Right lobe of liver (tissue), 4 donors: ENCODE measurements at regions not wholly inside any gene's neighbourhood (a gene's known extent, or its start where the extent isn't known, plus 50 kb on each side); places are given as distances from the start of the nearest gene placed in this dataset.

Experiments used
- POLR2A ChIP-seq: fragments of 450-650 bp; IDR thresholded peaks from one replicate; pipeline ENCODE4 v1.6.1; 2017; ENCODE audit warnings: antibody characterized with exemption, mild to moderate bottlenecking
- TF ChIP-seq, protein P1 (sequence below), 4 donors: fragments of 200-600 bp in 3 of 4; fragments of 450-650 bp in 1 of 4; IDR thresholded peaks; one replicate each; pipeline versions ENCODE4 v1.5.1 to v1.8.0; 2016 to 2022; ENCODE audit warnings: antibody characterized with exemption in 4 of 4, mild to moderate bottlenecking in 2 of 4
- donor health status: DM: no; HTN: no; CAD: no.
- donor health status: DM: no; HTN: no; CAD: no.
- donor health status: DM: no; HTN: yes; CAD: no.

DNA sequence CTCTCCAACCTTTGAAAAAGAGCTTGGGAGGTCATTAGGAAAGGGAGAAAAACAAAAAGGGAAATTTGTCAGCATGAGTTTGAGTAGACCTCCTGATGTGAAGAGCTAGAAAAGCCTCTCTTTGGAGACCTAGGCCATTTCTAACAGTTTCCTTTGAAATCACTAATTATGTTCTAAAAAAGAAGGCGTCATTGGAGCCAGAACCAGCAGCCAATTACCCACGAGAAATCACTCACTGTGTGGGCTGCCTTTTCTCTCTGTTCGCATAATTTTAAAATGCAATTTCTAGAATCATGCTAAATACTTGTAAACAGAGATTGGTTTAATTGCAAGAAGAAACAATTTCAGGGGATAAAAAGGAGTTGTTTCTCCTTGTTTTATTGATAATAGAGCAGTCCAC is 246.3 kb upstream of the GATB start:
- TF ChIP-seq, protein P1, sequence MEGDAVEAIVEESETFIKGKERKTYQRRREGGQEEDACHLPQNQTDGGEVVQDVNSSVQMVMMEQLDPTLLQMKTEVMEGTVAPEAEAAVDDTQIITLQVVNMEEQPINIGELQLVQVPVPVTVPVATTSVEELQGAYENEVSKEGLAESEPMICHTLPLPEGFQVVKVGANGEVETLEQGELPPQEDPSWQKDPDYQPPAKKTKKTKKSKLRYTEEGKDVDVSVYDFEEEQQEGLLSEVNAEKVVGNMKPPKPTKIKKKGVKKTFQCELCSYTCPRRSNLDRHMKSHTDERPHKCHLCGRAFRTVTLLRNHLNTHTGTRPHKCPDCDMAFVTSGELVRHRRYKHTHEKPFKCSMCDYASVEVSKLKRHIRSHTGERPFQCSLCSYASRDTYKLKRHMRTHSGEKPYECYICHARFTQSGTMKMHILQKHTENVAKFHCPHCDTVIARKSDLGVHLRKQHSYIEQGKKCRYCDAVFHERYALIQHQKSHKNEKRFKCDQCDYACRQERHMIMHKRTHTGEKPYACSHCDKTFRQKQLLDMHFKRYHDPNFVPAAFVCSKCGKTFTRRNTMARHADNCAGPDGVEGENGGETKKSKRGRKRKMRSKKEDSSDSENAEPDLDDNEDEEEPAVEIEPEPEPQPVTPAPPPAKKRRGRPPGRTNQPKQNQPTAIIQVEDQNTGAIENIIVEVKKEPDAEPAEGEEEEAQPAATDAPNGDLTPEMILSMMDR (IDR thresholded peaks at IDR 0.05): no peak
- TF ChIP-seq POLR2A: no peak
